T1000 (cell line): ENCODE measurements at regions not wholly inside any gene's neighbourhood (a gene's known extent, or its start where the extent isn't known, plus 50 kb on each side); places are given as distances from the start of the nearest gene placed in this dataset.
A peak's percentile ranks its signal among the peaks of the same experiment; 100 is the strongest.

ENCODE experiments used
- DNase-seq: peaks from one replicate; lab custom pipeline; 2025; ENCODE audit warnings: mixed read lengths; lab: John Stamatoyannopoulos, UW

DNA sequence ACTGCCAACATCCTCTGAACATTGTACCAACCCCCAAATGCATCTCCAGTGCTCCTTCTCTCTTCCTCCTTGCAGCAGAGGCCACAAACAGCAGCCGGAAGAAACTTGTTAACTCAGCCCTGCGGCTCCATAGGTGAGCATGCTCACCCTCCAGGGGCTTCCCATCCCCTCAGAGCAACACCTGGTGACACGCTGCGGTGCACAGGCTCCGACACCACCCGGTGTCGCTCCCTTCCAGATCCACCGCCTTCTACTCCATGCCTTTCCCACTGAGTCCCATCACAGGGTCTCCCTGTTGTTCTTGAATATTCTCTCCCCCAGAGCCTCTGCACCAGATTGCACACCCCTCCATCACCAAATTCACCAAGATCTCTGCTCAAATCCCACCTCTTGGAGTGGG lies 171.5 kb upstream of the FHL2 start:
- DNase-seq, result no peak

DNA sequence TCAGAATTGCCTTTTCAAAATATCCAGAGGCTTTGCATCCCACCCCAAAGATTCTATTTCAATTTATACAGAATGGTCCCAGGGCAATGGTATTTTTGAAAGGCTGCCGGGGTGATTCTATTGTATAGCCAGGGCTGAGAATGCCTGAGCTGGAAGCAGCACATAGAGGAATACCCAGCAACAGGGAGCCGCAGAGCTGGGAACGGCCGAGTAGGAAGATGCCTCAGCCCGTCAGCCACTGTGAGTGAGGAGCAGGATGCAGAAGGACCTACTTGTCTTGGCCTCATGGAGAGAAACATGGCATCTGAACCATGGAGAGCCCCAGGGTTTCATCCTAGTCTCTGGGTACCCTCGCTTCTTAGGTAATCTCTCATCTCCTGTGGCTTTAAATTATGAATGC lies 170.8 kb upstream of the FHL2 start:
- no peak for DNase-seq

DNA sequence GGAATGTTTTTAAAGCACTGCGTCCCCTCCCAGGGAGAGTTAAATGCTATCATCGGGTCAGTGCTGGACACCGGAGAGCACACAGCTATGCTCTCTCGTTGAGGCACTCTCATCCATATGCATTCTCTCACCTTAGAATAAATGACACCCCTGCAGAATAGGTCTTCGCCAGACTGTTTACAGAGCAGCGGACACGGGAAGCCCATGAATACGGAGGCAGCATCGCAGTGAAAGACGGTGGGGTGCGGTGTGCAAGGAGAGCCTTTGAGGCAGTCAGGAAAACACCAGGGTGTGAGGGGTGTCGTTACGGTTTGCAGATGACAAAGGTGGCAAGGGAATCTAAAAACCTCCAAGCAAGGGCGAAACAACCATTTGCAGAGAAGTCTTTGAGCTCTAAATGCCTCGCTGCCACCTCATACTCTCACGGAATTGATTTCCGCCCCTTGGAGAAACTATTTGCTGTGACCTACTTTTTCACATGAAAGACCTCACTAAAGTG lies 169.2 kb upstream of the FHL2 start:
- no peak for DNase-seq

DNA sequence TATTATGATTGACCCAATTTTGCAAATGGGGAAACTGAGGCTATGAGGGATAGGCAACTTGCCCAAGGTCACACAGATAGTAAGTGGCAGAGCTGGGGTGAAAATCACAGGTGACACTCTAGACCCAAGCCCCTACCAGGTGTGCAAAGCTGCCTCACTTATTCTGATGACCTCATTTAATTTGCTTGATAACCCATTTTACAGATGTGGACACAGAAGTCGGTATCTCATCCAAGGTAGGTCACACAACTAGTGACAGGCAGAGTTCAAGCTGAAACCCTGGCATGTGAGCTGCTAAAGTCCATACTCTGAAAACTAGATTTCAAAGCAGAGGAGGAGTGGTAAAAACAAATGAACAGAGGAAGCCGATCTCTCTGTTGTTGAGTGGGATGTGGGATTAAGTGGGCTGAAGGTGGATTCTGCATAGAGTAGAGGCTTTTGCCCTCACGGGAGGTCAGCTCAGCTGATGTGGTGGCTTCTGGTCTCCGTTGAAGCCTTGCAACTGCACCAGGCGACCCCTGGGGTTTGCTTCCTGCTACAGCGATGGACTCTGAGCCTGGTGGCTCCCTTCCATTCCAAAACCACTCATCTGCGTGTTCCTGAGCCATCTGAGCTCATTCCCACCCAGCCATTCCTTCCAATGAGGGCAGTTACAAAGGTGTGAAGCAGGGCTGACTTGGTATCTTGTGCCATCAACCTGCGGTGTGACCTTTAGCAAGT lies 164.3 kb upstream of the FHL2 start:
- no peak for DNase-seq

DNA sequence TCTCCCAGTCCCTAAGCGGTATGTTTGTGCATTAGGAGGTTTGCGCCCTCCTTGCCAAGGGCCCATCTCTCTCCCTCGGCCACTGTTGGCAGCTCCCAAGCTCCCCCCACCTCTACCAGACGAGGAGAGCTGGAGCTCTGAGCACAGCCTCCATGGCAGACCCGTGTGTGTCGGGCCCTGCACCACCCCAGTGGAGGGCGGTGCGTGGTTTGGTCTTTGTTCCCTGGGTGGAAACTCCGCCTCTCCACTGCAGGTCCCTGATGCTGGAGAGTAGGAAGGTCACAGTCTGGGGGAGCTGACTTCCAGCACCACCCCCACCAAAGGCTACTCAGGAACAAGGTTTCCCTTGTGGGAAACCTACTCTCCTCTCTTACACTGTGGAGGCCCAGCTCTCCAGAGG lies 162.6 kb upstream of the FHL2 start:
- DNase-seq, result no peak

DNA sequence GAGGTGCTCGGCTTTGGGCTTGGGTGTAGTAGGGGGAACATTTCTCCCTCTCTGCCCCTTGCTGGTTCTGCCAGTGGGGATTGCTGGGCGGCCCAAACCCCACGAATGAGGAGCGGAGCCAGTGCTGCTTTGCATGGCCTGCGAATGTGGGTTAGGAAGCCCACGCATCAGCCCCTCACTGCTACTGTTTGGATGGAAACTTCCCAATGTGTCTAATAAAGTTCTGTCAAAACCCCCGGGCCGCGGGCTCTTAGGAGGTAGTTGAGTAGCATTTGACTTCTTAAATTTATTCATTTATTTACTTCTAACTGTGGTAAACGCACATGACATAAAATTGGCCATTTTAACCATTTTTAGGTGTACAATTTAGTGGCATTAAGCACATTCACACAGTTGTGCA lies 161.3 kb upstream of the FHL2 start:
- no peak for DNase-seq

DNA sequence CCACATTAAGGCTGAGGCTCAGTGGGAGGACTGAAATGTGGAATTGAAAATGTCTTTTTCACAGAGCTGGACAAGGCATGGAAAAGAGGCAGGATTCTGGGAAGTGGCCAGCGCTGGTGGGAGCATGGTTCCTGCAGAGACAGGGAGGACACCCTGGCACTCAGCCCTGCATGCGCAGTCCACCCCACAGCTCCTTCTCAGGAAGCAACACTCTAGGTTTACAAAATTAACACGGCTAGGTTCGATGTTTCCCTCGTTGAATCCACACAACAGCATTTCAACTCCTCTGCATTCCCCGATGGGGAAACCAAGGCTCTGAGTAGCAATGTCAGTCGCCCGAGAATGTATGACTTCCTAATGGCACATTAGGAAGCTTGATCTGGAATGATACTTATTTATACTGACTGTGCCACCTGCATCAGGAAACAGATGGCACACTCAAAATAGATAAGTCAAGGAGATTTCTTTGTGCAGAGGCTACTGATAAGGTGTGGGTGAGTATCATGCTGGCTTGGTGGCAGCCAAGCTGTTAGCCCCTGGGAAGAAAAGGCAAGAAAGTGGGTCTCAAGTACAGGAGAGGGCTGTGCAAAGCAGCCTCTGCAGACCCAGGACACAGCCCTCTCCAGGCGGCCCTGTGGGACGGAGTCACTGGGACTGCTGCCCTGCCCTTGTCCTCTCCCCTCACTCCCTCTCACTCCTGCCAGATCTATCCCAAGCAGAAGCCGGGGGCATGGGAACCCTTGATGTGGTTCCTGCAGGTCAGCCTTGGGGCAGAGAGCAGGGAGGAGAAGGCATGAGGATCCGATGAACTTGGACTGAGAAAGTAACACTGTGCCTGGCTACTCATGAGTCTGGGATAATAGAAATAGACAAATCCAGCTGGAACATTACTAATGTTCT lies 158.4 kb upstream of the FHL2 start:
- DNase-seq, result no peak

DNA sequence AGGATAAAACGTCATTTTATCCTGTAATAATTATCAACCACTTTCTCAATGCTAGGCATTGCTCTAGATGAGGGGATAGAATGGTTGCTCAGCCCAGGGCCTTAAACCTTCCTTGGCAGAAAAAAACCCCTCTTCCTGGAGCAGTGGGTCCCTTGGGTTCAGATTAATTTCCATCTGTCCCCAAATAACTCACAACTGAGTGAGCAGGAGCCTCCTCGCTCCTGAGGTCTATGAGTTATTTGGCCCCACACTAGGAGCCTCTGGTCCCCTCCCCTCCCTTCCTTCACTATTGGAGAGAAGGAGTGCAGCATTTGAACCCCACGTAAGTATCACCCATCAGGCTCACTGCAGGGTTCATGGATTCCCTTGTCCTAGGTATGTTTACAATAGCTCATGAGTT lies 157.5 kb upstream of the FHL2 start:
- DNase-seq, result no peak

DNA sequence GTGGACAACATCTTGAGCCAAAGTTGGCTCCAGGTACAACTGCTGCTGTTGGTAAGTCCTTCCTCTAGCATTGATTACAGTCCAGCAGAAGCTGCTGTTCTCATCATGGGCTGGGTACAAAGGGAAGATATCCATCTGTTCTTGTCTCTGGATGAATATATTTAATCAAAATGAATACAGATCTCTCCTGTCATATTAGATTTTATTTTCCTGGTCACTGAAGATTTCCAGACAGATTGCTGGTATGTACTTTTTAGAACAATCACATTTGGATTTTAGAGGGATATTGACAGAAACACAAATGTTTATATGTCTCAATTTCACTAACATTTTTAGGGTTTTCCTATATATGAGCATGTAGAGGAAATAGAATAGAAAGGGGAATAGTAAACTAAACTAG lies 155.4 kb upstream of the FHL2 start:
- DNase-seq, result no peak

DNA sequence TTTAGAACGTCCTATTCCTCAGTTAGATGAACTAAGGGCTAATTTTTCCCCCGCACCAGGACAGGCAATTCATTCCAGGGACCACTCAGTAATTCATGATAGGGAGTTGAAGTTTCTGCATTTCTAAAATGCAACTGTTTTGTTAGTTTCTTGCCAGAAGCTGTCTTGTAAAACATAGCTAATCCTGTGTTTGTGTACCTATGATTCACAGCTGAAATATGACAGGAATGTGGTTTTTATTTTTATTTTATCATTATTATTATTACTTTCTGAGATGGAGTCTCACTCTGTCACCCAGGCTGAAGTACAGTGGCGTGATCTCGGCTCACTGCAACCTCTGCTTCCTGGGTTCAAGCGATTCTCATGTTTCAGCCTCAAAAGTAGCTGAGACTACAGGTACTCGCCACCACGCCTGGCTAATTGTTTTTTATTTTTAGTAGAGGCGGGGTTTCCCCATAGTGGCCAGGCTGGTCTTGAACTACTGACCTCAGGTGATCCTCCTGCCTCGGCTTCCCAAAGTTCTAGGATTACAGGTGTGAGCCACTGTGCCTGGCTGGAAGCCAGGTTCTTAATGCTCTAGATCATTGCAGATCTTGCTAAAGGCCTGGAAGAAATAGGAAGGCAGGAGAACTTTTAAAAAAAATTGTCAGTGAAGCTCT lies 154.8 kb upstream of the FHL2 start:
- DNase-seq, result no peak

DNA sequence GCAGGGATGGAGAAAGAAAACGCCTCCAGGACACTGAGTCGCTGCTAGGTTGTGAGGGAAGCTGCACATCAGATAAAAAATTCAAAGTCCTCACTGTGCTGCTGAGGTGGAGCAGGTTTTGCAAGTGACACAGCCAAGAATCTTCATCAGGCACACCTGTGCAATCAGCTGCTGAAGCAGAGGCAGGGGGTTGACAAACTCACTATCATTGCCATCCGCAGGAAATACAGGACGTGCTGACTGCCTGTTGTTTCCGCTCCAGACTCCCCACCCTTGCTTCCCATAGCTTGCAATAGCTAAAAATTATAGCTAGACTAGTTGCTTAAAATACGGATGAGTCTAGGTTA lies 147.8 kb upstream of the FHL2 start:
- no peak for DNase-seq

DNA sequence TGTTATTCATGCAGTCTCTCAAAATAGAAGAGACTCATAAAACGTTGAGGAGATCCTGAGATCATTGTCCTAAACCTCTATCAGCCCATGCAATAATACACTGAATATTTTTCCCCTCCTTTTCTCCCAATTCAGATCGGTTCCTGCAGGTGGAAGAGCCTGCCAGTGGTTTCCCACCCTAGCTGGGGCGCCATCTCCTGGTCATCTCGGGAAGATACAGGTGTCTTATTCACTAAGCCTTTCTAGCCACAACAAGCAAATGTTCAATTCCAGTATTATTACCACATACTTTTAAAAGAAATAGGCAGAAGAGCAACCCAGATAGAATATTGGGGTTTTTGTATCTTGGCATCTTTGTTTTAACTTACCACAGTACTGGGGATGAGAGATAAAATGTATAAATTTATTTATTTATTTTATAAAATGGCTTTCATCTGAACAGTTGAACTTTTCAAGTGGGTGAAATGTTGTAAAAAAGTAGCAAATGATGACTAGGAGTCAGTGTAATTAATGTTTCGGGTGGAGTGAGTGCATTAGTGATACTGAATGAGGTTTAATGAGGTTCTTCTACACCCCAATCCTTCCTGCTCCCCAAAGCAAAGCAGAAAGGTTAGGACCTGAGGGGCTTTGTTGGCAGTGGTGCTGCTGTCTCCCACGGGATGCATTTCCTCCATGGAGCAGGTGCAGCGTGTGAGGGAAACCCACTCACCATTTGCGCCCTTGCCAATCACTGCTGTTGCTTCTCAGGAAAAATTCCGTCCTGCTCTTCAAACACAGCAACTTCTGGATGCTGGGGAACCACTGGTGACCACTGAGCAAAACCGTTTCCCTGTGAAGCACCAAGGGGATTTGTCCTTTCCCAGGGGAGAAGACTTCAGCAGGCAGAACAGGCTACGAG lies 147.1 kb upstream of the FHL2 start:
- DNase-seq, result peak; percentile 31

DNA sequence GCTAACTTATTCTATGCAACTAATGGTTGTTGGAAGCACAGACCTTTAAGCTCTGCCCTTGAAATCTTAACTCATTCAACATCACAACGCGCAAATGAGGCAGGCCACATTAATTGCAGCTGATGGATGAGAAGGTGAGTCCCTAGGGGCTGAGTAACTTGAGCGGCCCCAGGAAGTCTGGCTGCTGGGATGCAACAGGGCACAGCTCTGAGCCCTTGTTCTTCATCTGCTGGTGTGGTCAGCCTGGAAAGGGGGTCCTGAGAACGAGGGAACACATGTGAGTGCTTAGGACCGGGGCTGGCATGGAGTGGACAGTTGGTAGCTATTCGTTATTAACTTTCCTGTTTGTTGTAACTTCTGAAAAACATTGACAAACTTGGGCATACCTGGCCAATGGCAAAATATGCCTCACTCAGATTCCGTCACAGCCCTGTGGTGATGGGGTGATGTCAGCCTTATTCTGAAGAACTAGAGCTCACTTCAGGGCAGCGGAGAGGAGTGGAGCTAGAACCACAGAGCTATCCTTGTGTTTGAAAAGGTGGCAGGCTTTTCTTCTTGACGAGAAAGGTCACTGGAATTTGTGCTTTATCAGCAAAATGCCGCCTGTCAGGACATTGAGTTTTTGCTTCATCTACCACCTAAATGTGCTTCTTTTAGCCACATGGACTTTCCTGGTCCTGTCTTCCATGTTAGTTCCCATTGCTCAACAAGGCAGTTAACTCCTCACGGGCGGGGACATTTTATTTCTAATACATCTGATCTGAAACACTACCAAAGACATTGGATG lies 145.9 kb upstream of the FHL2 start:
- DNase-seq, result no peak

DNA sequence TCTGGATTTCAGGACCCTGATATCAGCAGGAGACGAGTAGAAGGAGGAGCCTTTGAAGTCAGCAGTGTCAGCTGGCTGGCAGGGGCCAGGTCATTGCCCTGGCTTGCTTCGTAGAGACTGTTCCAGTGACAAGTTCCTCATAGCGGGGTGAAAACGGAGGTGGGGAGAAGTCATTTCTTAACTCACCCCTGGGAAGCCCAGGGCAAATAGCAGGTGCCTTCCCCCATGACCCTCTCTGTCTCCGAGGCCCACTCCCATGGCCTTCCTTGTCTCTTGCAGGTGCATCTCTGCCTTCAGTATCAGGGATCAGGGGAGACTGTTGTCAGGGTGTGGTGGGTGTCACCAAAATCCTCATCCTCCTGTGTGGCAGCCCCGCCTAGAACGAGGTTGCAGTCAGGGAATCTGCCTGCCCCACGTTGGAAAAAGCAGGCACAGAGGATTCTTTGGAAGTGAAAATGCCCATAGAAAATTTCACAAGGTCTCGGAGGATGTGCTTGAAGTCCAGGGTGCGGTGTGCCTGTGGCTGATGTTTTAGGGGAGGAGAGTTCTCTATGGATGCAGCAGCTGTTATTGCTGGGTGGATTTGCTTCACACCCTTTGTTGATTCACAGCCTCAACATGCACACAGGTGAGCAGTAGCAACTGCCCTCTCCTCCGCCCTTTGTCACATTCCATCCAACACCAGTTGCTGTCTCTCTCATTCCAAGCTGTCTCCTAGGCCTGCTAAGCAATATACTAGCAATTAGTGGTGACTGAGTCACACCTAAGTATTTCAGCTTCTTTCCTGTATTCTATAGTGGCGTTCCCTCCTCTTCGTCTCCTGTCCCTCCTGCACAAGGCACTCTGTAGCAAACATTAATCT lies 142.6 kb upstream of the FHL2 start:
- no peak for DNase-seq

DNA sequence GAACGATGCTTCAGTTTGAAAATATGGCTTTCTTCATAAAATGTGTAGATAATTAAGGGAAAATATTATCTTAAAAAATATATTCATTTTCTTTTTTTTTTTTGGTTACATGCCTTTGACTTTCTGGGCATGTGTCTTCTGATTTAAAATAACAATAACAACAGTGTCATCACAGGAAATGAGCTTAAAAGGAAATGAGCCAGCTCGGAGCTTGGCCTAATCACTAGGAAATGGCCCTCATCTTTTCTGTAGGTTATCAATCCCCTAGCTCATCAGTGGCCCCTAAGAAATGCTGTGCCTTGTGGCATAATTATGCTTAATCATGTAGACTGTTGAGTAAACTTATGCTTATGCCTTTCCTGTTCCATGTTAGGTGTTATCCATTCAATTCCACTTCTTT lies 141.8 kb upstream of the FHL2 start:
- DNase-seq, result no peak

DNA sequence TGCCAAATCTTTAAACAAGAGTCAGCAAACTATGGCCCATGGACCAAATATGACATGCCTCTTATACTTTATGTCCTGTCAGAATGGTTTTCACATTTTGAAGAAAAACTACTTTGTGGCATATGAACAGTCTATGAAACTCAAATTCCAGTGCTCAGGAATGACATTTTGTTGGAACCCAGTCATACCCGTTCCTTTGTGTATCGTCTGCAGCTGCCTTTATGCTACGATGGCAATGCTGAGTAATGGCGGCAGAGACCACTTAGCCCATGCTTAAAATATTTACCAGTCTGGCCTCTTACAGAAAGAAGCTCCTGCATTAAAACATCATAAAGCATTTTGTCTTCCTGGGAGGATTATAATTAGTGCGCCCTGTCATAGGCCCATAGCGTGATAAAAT lies 140.5 kb upstream of the FHL2 start:
- DNase-seq, result no peak

DNA sequence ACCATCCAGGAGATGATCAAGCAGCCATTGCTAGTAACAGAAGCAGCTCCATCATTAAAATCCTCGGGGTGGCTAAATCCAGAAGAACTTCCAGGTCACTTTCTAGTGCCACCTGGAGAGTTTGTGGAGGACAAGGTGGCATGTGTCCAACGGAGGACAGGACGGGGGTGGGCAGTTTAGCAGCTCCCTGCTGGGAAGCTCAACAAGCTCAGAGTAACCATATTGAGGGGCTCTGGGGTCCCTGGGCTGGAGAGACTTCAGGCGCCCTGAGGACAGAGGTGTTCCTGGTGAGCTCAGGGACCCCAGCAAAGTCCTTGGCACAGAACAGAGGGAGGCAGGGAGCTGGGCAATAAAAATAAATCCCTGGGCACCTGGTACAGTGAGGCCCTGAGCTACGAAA lies 140.0 kb upstream of the FHL2 start:
- DNase-seq, result no peak

DNA sequence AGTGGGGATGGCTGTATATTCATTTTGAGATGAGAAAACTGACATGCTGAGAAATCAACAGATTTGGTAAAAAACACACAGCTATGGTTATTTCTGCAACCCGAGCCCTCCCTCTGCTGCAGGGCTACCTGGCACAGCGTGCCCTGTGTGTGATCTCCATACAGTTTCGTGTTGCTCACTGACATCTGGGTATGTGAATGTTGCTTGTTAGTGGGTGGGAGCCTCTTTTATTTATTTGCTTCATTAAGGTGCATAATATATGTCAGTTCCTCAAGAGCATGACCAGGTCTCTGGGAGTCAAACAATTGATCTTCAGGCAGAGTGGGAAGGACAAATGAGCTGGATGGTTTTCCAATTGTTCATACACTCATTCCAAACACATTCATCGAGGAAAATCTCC lies 139.1 kb upstream of the FHL2 start:
- no peak for DNase-seq

DNA sequence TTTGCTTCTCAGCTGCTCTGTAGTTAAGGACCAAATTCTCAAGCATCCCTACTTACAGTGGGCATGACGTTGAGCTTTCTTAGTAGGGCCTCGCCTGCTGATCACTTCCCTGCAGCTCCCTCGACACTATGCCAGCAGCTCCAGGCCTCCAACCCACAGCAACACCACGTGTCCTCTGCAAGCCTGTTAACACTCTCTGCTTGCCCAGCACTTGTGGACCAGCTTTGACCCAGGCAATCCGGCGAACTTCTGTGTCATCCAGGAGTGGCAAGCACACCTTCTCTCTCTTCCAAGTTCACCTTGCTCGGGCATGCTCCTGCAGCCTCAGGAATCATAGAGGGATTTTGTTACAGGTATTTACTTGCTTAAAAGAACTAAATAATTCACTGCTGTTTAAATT lies 138.6 kb upstream of the FHL2 start:
- DNase-seq, result no peak

DNA sequence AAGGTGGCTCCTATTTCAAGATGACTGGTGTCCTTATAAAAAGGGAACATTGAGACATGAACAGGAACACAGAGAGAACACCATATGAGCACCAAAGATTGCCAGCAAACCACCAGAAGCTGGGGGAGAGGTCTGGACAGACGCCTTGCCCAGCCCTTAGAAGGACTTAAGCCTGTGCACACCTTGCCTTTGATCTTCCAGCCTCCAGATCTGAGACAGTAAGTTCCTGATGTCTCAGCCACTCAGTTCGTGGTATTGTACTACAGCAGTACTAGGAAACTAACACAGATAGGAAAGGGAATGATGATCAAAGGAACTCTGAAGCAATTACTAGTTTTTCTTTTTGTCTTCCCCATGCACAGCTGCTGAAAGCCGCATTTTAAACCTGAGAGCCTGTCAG lies 137.3 kb upstream of the FHL2 start:
- no peak for DNase-seq
